GM19238 (cell line): ENCODE measurements at regions not wholly inside any gene's neighbourhood (a gene's known extent, or its start where the extent isn't known, plus 50 kb on each side); places are given as distances from the start of the nearest gene placed in this dataset.
"Not testable (repeated sequence)": the region's sequence is repeated elsewhere in the genome, so short reads cannot be mapped to it uniquely, and the experiment has no call there.

ENCODE experiments used
- DNase-seq: peaks from one replicate; pipeline ENCODE4 v3.0.0; 2011; ENCODE audit warnings: low spot score; ENCODE audit not compliant: insufficient read length

GRCh38 chr2:58350484-58350883 is 109.4 kb upstream of the FANCL start:
- no peak for DNase-seq

GRCh38 chr2:58347810-58348209 is 106.7 kb upstream of the FANCL start:
- no peak for DNase-seq

- DNase-seq: no peak
These were observed 99.9 kb upstream of the FANCL start for GRCh38 chr2:58341047-58341446.

GRCh38 chr2:58339548-58340243 is 98.6 kb upstream of the FANCL start:
- DNase-seq: no peak

GRCh38 chr2:58336416-58336815 is 95.3 kb upstream of the FANCL start:
- no peak for DNase-seq

GRCh38 chr2:58334414-58334813 is 93.3 kb upstream of the FANCL start:
- DNase-seq: no peak

GRCh38 chr2:58325296-58325895 is 84.3 kb upstream of the FANCL start:
- not testable (repeated sequence) for DNase-seq

GRCh38 chr2:58319481-58319880 is 78.4 kb upstream of the FANCL start:
- no peak for DNase-seq

GRCh38 chr2:58318949-58319348 is 77.8 kb upstream of the FANCL start:
- DNase-seq: not testable (repeated sequence)

GRCh38 chr2:58313926-58314325 is 72.8 kb upstream of the FANCL start:
- no peak for DNase-seq

- DNase-seq: no peak
These were observed 67.3 kb upstream of the FANCL start for GRCh38 chr2:58308435-58308834.

GRCh38 chr2:58304843-58305242 is 63.7 kb upstream of the FANCL start:
- DNase-seq: no peak

- DNase-seq: no peak
These were observed 58.0 kb upstream of the FANCL start for GRCh38 chr2:58299123-58299522.

GRCh38 chr2:58293056-58293455 is 51.9 kb upstream of the FANCL start:
- DNase-seq: no peak

GRCh38 chr2:58291726-58292438 is 50.8 kb upstream of the FANCL start:
- no peak for DNase-seq
